Spleen (tissue), 11 donors: ENCODE measurements at regions not wholly inside any gene's neighbourhood (a gene's known extent, or its start where the extent isn't known, plus 50 kb on each side); places are given as distances from the start of the nearest gene placed in this dataset.

Experiments used
- DNase-seq: peaks from one replicate; pipeline ENCODE4 v3.0.0-alpha.2; 2020
- H3K27ac ChIP-seq, 8 donors: fragments of 200-600 bp; sonication (generic) in 7 of 8; 1 replicate in 4 of 8; 2 replicates in 4 of 8; pipeline versions ENCODE4 v1.5.0 to v1.8.0; 2016 to 2021; ENCODE audit warnings: inconsistent platforms in 4 of 8, mild to moderate bottlenecking in 4 of 8, moderate library complexity in 1 of 8
- H3K27me3 ChIP-seq, 7 donors: fragments of 200-600 bp; sonication (generic) in 6 of 7; replicated peaks in 1 of 7; 1 replicate in 4 of 7; 2 replicates in 3 of 7; pipeline versions ENCODE4 v1.5.0 to v1.8.0; 2016 to 2021; ENCODE audit warnings: inconsistent platforms in 3 of 7, mild to moderate bottlenecking in 1 of 7
- H3K36me3 ChIP-seq, 6 donors: fragments of 200-600 bp; sonication (generic) in 5 of 6; 1 replicate in 4 of 6; 2 replicates in 2 of 6; pipeline versions ENCODE4 v1.5.0 to v1.8.0; 2016 to 2021; ENCODE audit warnings: inconsistent platforms in 2 of 6
- H3K4me1 ChIP-seq, 6 donors: fragments of 200-600 bp; sonication (generic) in 5 of 6; 1 replicate in 3 of 6; 2 replicates in 3 of 6; pipeline versions ENCODE4 v1.5.0 to v1.8.0; 2016 to 2021; ENCODE audit warnings: inconsistent platforms in 3 of 6
- H3K4me3 ChIP-seq, 8 donors: fragments of 200-600 bp; sonication (generic) in 7 of 8; 1 replicate in 4 of 8; 2 replicates in 4 of 8; pipeline versions ENCODE4 v1.5.0 to v1.8.0; 2016 to 2021; ENCODE audit warnings: inconsistent platforms in 4 of 8, mild to moderate bottlenecking in 4 of 8, moderate library complexity in 2 of 8
- H3K9me3 ChIP-seq, 8 donors: fragments of 200-600 bp; sonication (generic) in 7 of 8; 1 replicate in 4 of 8; 2 replicates in 4 of 8; pipeline versions ENCODE4 v1.5.0 to v1.8.0; 2016 to 2021; ENCODE audit warnings: inconsistent platforms in 4 of 8
- POLR2A ChIP-seq, 3 donors: fragments of 450-650 bp; IDR thresholded peaks; one replicate each; pipeline ENCODE4 v1.5.1; 2017; ENCODE audit warnings: antibody characterized with exemption in 3 of 3, mild to moderate bottlenecking in 1 of 3
- POLR2AphosphoS5 ChIP-seq, 3 donors: sonication (generic); formaldehyde crosslinking; IDR thresholded peaks; one replicate each; pipeline ENCODE4 v1.5.1; 2017; ENCODE audit warnings: antibody characterized with exemption in 3 of 3
- WGBS, 5 donors: extraction: QIAGEN DNeasy Blood & Tissue Kit in 3 of 5; methylation state at CpG; one replicate each; pipeline versions ENCODE4 v1.1.5 to v1.1.7; 2013 to 2018; 5-methylcytosine and 5-hydroxymethylcytosine counted together
- intact Hi-C: fragments of 100-400 bp; cut with DNase I; formaldehyde crosslinking; loops from one replicate; pipeline ENCODE4 v1.15.0; 2023; ENCODE audit warnings: low total_unique reads
- TF ChIP-seq, protein P1 (sequence below), 11 experiments: fragments of 200-600 bp in 7 of 11; fragments of 450-650 bp in 4 of 11; sonication (generic) in 4 of 11; IDR thresholded peaks in 8 of 11; conservative IDR thresholded peaks in 3 of 11; 1 replicate in 7 of 11; 2 replicates in 4 of 11; pipeline versions ENCODE4 v1.4.0 to v1.8.0; 2016 to 2021; ENCODE audit warnings: antibody characterized with exemption in 11 of 11, inconsistent platforms in 4 of 11, mild to moderate bottlenecking in 1 of 11
- donor health status: healthy with polysubstance abuse.
- donor health status: DM: no; HTN: no; CAD: no; lungs with moderate emphysema.
- donor health status: DM: no; HTN: no; CAD: no.
- donor health status: Bipolar disorder and iron deficiency.
- donor health status: healthy.
- donor health status: DM: no; HTN: no; CAD: no.
- donor health status: DM: yes; HTN: yes; CAD: no.

DNA sequence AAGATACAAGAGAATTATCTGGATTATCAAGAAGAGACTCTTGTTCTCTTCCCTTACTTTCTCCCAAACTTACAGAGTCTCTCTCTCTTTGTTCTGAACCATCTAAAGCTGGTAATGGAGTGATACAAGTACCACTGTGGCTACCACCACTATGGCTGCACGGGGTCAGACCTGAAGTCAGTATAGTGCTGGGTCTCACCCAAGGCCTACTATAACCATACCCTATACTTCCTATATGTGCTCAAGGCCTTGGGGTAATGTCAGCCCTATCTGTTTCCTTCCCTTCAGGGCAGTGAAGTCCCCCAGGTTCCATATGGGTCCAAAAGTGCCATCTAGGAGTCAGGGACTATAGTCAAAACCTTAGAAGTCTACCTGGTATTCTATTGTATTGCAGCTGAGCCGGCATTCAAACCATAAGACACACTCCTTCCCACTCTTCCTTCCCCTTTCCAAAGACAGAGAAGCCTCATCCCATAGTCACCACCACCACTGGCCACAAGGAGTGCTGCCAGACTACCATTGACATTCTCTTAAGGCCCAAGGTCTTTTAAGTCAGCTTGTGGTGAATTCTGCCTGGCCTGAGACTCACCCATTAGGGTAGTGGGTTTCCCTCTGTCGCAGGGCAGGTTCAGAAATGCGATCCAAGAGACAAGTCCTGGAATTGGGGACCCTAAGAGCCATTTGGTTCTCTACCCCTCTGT is 615.0 kb upstream of the NECTIN3 start:
- no peaks in the 10 kb centered on the region for H3K4me1 ChIP-seq
- WGBS, 5 donors, result 69 to 84% (median 72%) methylated on average over 4 of the region's 4 CpGs

DNA sequence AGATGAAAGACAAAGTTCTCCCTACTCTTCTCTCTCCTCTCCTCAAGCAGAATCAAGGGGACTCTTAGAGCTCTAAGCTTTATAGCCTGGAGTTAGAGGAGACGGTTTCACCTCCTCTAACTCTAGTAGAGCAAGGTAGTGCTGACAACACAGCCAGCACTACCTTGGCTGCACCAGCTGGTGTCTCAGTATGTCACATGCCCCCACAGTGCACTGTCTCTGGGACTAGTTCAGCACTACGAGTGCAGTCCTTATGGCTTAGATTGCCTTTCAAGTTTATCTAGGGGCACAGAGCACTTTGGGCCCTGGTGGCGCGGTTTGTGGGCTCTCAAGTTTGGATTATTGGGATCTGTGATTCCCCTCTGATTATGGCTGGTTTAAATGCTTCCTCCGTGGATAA is 614.1 kb upstream of the NECTIN3 start:
- intact Hi-C loops, result no loop called here
- Histone ChIP-seq H3K27ac (no peak overlapping the region), H3K9me3 (peaks cover 0 to 14% (median 0%) of the 10 kb centered on the region in 8 donors), H3K4me3 (no peak overlapping the region), H3K4me1 (no peaks in the 10 kb centered on the region), H3K36me3 (no peaks in the 10 kb centered on the region), H3K27me3 (no peaks in the 10 kb centered on the region)
- no peak for TF ChIP-seq POLR2A (IDR thresholded peaks at IDR 0.05)
- TF ChIP-seq, protein P1, sequence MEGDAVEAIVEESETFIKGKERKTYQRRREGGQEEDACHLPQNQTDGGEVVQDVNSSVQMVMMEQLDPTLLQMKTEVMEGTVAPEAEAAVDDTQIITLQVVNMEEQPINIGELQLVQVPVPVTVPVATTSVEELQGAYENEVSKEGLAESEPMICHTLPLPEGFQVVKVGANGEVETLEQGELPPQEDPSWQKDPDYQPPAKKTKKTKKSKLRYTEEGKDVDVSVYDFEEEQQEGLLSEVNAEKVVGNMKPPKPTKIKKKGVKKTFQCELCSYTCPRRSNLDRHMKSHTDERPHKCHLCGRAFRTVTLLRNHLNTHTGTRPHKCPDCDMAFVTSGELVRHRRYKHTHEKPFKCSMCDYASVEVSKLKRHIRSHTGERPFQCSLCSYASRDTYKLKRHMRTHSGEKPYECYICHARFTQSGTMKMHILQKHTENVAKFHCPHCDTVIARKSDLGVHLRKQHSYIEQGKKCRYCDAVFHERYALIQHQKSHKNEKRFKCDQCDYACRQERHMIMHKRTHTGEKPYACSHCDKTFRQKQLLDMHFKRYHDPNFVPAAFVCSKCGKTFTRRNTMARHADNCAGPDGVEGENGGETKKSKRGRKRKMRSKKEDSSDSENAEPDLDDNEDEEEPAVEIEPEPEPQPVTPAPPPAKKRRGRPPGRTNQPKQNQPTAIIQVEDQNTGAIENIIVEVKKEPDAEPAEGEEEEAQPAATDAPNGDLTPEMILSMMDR (IDR thresholded peaks at IDR 0.05 in 8 of 11, conservative IDR thresholded peaks at IDR 0.05 in 3 of 11), result no peak
- peak; percentile 38 for DNase-seq
- WGBS, 5 donors, result 54 to 91% (median 60%) methylated on average over 4 to 5 of the region's 5 CpGs

More for the DNA sequence above, 615.0 kb upstream of the NECTIN3 start:
- peaks cover 0 to 14% (median 0%) of the 10 kb centered on the region in 8 donors for H3K9me3 ChIP-seq
- H3K4me3 ChIP-seq, result no peak overlapping the region
- TF ChIP-seq POLR2AphosphoS5 (IDR thresholded peaks at IDR 0.05), result no peak
- no peak for TF ChIP-seq POLR2A (IDR thresholded peaks at IDR 0.05)
- TF ChIP-seq, protein P1 (IDR thresholded peaks at IDR 0.05 in 8 of 11, conservative IDR thresholded peaks at IDR 0.05 in 3 of 11), result no peak
- no peak for DNase-seq
- no peaks in the 10 kb centered on the region for H3K27me3 ChIP-seq
- intact Hi-C loops, result no loop called here
- no peaks in the 10 kb centered on the region for H3K36me3 ChIP-seq
- H3K27ac ChIP-seq, result no peak overlapping the region

DNA sequence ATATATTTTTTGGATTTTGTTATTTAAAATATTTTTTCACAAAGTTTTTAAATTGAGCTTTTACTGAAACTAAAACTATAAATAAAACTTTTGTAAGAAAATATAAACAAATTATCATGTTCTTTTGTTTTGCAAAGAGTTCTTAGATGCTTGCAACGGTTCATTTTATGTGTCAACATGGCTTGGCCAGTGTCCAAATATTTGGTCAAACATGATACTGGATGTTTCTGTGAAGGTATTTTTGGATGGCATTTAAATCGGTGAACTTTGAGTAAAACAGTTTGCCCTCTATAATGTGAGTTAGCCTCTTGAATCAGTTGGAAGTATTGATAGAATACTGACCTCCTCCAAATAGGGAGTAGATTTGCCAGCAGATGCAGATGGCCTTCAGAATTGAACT is 612.6 kb upstream of the NECTIN3 start:
- Histone ChIP-seq H3K27ac (no peak overlapping the region), H3K4me1 (no peaks in the 10 kb centered on the region), H3K27me3 (no peaks in the 10 kb centered on the region), H3K4me3 (no peak overlapping the region), H3K9me3 (peaks cover 0 to 14% (median 0%) of the 10 kb centered on the region in 8 donors), H3K36me3 (no peaks in the 10 kb centered on the region)
- 54 to 73% (median 62%) methylated on average over 2 of the region's 2 CpGs for WGBS, 5 donors
- TF ChIP-seq POLR2A (IDR thresholded peaks at IDR 0.05) (no peak), POLR2AphosphoS5 (IDR thresholded peaks at IDR 0.05) (no peak)
- TF ChIP-seq, protein P1 (IDR thresholded peaks at IDR 0.05 in 8 of 11, conservative IDR thresholded peaks at IDR 0.05 in 3 of 11), result no peak
- intact Hi-C loops, result no loop called here
- DNase-seq, result no peak

DNA sequence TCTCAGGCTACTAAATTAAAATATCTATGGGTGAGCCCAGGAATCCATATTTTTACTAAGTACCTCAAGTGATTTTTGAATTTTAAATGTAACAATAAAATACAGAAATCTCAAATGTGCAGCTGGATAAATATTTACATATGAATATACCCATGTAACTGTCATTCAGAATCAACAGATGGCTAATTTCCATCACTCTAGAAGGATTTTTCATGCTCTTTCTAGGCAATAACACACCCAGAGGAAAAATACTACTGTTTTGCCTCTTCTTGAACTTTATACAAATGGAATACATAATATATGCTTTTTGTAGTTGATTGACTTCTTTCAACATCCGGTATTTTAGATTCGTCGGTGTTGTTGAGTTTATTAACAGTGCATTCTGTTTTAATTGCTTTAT is 601.3 kb upstream of the NECTIN3 start:
- intact Hi-C loops, result no loop called here

More for the DNA sequence above, 601.3 kb upstream of the NECTIN3 start:
- 59 to 65% (median 63%) methylated on average over 3 of the region's 3 CpGs for WGBS, 5 donors
- H3K27me3 ChIP-seq, result no peaks in the 10 kb centered on the region
- H3K36me3 ChIP-seq, result no peaks in the 10 kb centered on the region
- no peak overlapping the region for H3K4me3 ChIP-seq
- DNase-seq, result no peak
- no peaks in the 10 kb centered on the region for H3K9me3 ChIP-seq
- H3K4me1 ChIP-seq, result no peaks in the 10 kb centered on the region
- no peak overlapping the region for H3K27ac ChIP-seq
- TF ChIP-seq POLR2A (IDR thresholded peaks at IDR 0.05) (no peak), POLR2AphosphoS5 (IDR thresholded peaks at IDR 0.05) (no peak)
- TF ChIP-seq, protein P1 (IDR thresholded peaks at IDR 0.05 in 8 of 11, conservative IDR thresholded peaks at IDR 0.05 in 3 of 11), result no peak
